ENCODE measurements at regions not wholly inside any gene's neighbourhood (a gene's known extent, or its start where the extent isn't known, plus 50 kb on each side); places are given as distances from the start of the nearest gene placed in this dataset.

GRCh38 chr13:97548138-97548537 lies 114.2 kb downstream of the RAP2A start:
- no peaks in the 10 kb centered on the region for H4K20me1 ChIP-seq (replicated peaks; ENCODE audit: control insufficient read depth, insufficient read depth, low read length)
- TF ChIP-seq NFATC3 (IDR thresholded peaks at IDR 0.05) (no peak), ZNF79 (CRISPR knock-in tag; IDR thresholded peaks at IDR 0.05; ENCODE audit: low read depth) (no peak), ZNF311 (CRISPR knock-in tag; IDR thresholded peaks at IDR 0.05) (no peak), TFAP4 (CRISPR knock-in tag; IDR thresholded peaks at IDR 0.05; ENCODE audit: borderline replicate concordance) (no peak), PURB (CRISPR knock-in tag; IDR thresholded peaks at IDR 0.05; ENCODE audit: low read depth) (no peak), RCOR1 (IDR thresholded peaks at IDR 0.05; ENCODE audit: borderline replicate concordance in 1 of 2, low read depth in 2 of 2, low read length in 2 of 2) (no peak), ZBTB5 (IDR thresholded peaks at IDR 0.05) (no peak), HOXB6 (CRISPR knock-in tag; IDR thresholded peaks at IDR 0.05; ENCODE audit: borderline replicate concordance) (no peak), RFX1 (IDR thresholded peaks at IDR 0.05) (no peak)
- ATAC-seq: no peak
- POLR2A ChIA-PET: interaction anchor here (0.5 kb wide), 1 partner anchor 1091 kb away, joined by 3 read pairs; no protein-coding TSS in a partner anchor
- no peak overlapping the region for H3K4me2 ChIP-seq (ENCODE audit: insufficient read depth, low read length)
- H3K27me3 ChIP-seq (ENCODE audit: control insufficient read depth in 2 of 2, insufficient read depth in 2 of 2, low read length in 2 of 2): no peaks in the 10 kb centered on the region
- in situ Hi-C loops (cut with MboI) (no loop called here), intact Hi-C loops (cut with micrococcal nuclease) (no loop called here)
- H3K9me3 ChIP-seq (replicated peaks; ENCODE audit: control insufficient read depth, insufficient read depth, low read depth, low read length): no peaks in the 10 kb centered on the region
- no peak overlapping the region for H2AFZ ChIP-seq (ENCODE audit: low read depth, low read length)
- FAIRE-seq: no peak
- no peak for DNase-seq (ENCODE audit: extremely low read depth in 1 of 4, low spot score in 3 of 4)
- H3K4me3 ChIP-seq: no peak overlapping the region
- H3K9ac ChIP-seq (ENCODE audit: insufficient read depth in 1 of 2, low read depth in 2 of 2, low read length in 2 of 2): no peak overlapping the region
- H3K27ac ChIP-seq (ENCODE audit: extremely low read depth, low read depth, low read length): no peak overlapping the region
- BruUV-seq (replicated peaks): no TSS peak
- no peaks in the 10 kb centered on the region for H3K4me1 ChIP-seq (replicated peaks in 1 of 2; ENCODE audit: control insufficient read depth in 2 of 2, insufficient read depth in 2 of 2, low read length in 2 of 2)
- H3K36me3 ChIP-seq (ENCODE audit: control insufficient read depth, insufficient read depth, low read length): no peaks in the 10 kb centered on the region
- no peaks in the 10 kb centered on the region for H3K9me1 ChIP-seq (ENCODE audit: control insufficient read depth, insufficient read depth, low read length)
- no peaks in the 10 kb centered on the region for H3K79me2 ChIP-seq (ENCODE audit: control insufficient read depth, insufficient read depth, low read length)
- CTCF ChIA-PET (ENCODE audit: low intra/inter-chr PET ratio): no interaction called here
- 0% methylated on average over 3 of the region's 3 CpGs for WGBS (ENCODE audit: insufficient coverage, low coverage, missing lambda C conversion rate)

Data from K562 (cell line).